Neural progenitor cell (in vitro differentiated cells): ENCODE measurements at regions not wholly inside any gene's neighbourhood (a gene's known extent, or its start where the extent isn't known, plus 50 kb on each side); places are given as distances from the start of the nearest gene placed in this dataset.

ENCODE experiments used
- CTCF ChIP-seq: fragments of 200-600 bp; sonication (generic); IDR thresholded peaks from 2 replicates; pipeline ENCODE4 v1.5.1; 2017; ENCODE audit warnings: antibody characterized with exemption, mild to moderate bottlenecking
- EZH2 ChIP-seq: fragments of 200-600 bp; sonication (generic); IDR thresholded peaks from 2 replicates; pipeline ENCODE4 v1.6.1; 2017; ENCODE audit warnings: antibody characterized with exemption, mild to moderate bottlenecking, moderate library complexity

- TF ChIP-seq CTCF (no peak), EZH2 (no peak)
These were observed 939.9 kb upstream of the SOX9 start for GRCh38 chr17:71180801-71181385.
